HEK293 (cell line): ENCODE measurements at regions not wholly inside any gene's neighbourhood (a gene's known extent, or its start where the extent isn't known, plus 50 kb on each side); places are given as distances from the start of the nearest gene placed in this dataset.

Experiments used
- CTCF ChIA-PET: fragments of 350-600 bp; formaldehyde crosslinking; extraction: SDS; loops from one replicate; lab custom pipeline; 2021; ENCODE audit warnings: antibody characterized with exemption; lab: Yijun Ruan, JAX
- POLR2A ChIA-PET: fragments of 300-600 bp; formaldehyde crosslinking; extraction: SDS; loops from one replicate; lab custom pipeline; 2020; ENCODE audit warnings: antibody characterized with exemption, inconsistent platforms; lab: Yijun Ruan, JAX
- H3K27ac ChIP-seq: fragments of 200-500 bp; sonication (Bioruptor generic); 2 replicates; pipeline ENCODE4 v1.5.1; 2014; ENCODE audit warnings: low read depth, low read length, control low read depth, inconsistent platforms; ENCODE audit errors: extremely low read depth
- H3K36me3 ChIP-seq, 2 experiments: fragments of 200-500 bp in 1 of 2; sonication (Bioruptor generic) in 1 of 2; 1 replicate in 1 of 2; 2 replicates in 1 of 2; pipeline ENCODE4 v1.5.1; 2014 to 2017; ENCODE audit warnings: inconsistent platforms in 2 of 2, low read length in 2 of 2; ENCODE audit not compliant: control insufficient read depth in 2 of 2, insufficient read depth in 1 of 2
- H3K4me1 ChIP-seq: fragments of 200-500 bp; sonication (Bioruptor generic); 2 replicates; pipeline ENCODE4 v1.5.1; 2014; ENCODE audit warnings: mild to moderate bottlenecking, low read length, inconsistent platforms; ENCODE audit not compliant: control insufficient read depth, insufficient read depth
- H3K4me3 ChIP-seq: 2 replicates; pipeline ENCODE4 v1.5.1; 2011; ENCODE audit warnings: low read depth, mild to moderate bottlenecking, control low read depth, low read length, moderate library complexity
- H3K9me3 ChIP-seq: fragments of 200-500 bp; sonication (Bioruptor generic); 2 replicates; pipeline ENCODE4 v1.5.1; 2014; ENCODE audit warnings: low read depth, low read length, inconsistent platforms; ENCODE audit not compliant: control insufficient read depth, insufficient read depth
- EGR2 ChIP-seq: fragments of 450-650 bp; formaldehyde crosslinking; IDR thresholded peaks from 2 replicates; pipeline ENCODE4 v1.5.1; 2016; ENCODE audit warnings: low read depth, missing biosample characterization, missing genetic modification characterization
- MYNN ChIP-seq: fragments of 450-650 bp; formaldehyde crosslinking; IDR thresholded peaks from 2 replicates; pipeline ENCODE4 v1.5.1; 2016; ENCODE audit warnings: missing biosample characterization, missing genetic modification characterization, borderline replicate concordance
- MZF1 ChIP-seq: fragments of 450-650 bp; formaldehyde crosslinking; IDR thresholded peaks from 2 replicates; pipeline ENCODE4 v1.5.1; 2017; ENCODE audit warnings: missing biosample characterization, missing genetic modification characterization, borderline replicate concordance
- ZFHX2 ChIP-seq: fragments of 450-650 bp; formaldehyde crosslinking; conservative IDR thresholded peaks from 2 replicates; pipeline ENCODE4 v1.5.1; 2016; ENCODE audit warnings: missing biosample characterization, missing genetic modification characterization
- ZFP41 ChIP-seq: fragments of 450-650 bp; formaldehyde crosslinking; IDR thresholded peaks from 2 replicates; pipeline ENCODE4 v1.5.1; 2016; ENCODE audit warnings: missing biosample characterization, missing genetic modification characterization, borderline replicate concordance
- ZNF391 ChIP-seq: fragments of 450-650 bp; formaldehyde crosslinking; IDR thresholded peaks from 2 replicates; pipeline ENCODE4 v1.5.1; 2016; ENCODE audit warnings: low read depth, missing biosample characterization, missing genetic modification characterization, borderline replicate concordance
- ZNF416 ChIP-seq: fragments of 450-650 bp; formaldehyde crosslinking; IDR thresholded peaks from 2 replicates; pipeline ENCODE4 v1.5.1; 2016; ENCODE audit warnings: missing biosample characterization, missing genetic modification characterization
- ZNF510 ChIP-seq: fragments of 450-650 bp; formaldehyde crosslinking; IDR thresholded peaks from 2 replicates; pipeline ENCODE4 v1.5.1; 2018; ENCODE audit warnings: mild to moderate bottlenecking, missing genetic modification characterization, missing biosample characterization; ENCODE audit not compliant: insufficient replicate concordance
- ZNF514 ChIP-seq: fragments of 450-650 bp; formaldehyde crosslinking; IDR thresholded peaks from 2 replicates; pipeline ENCODE4 v1.5.1; 2016; ENCODE audit warnings: missing biosample characterization, missing genetic modification characterization
- ZNF571 ChIP-seq: fragments of 450-650 bp; formaldehyde crosslinking; IDR thresholded peaks from 2 replicates; pipeline ENCODE4 v1.5.0; 2017; ENCODE audit warnings: missing biosample characterization, missing genetic modification characterization
- ZNF621 ChIP-seq: fragments of 450-650 bp; formaldehyde crosslinking; IDR thresholded peaks from 2 replicates; pipeline ENCODE4 v1.5.1; 2017; ENCODE audit warnings: missing biosample characterization, missing genetic modification characterization
- ZNF629 ChIP-seq: fragments of 450-650 bp; formaldehyde crosslinking; IDR thresholded peaks from 2 replicates; pipeline ENCODE4 v1.5.1; 2017; ENCODE audit warnings: missing biosample characterization, missing genetic modification characterization
- ZNF664 ChIP-seq: fragments of 450-650 bp; formaldehyde crosslinking; IDR thresholded peaks from 2 replicates; pipeline ENCODE4 v1.5.1; 2016; ENCODE audit warnings: missing biosample characterization, missing genetic modification characterization
- ZNF692 ChIP-seq: fragments of 450-650 bp; formaldehyde crosslinking; IDR thresholded peaks from 2 replicates; pipeline ENCODE4 v1.5.1; 2016; ENCODE audit warnings: missing biosample characterization, missing genetic modification characterization
- ZNF701 ChIP-seq: fragments of 450-650 bp; formaldehyde crosslinking; IDR thresholded peaks from 2 replicates; pipeline ENCODE4 v1.5.1; 2016; ENCODE audit warnings: missing biosample characterization, missing genetic modification characterization
- ZNF785 ChIP-seq: fragments of 450-650 bp; formaldehyde crosslinking; IDR thresholded peaks from 2 replicates; pipeline ENCODE4 v1.5.1; 2016; ENCODE audit warnings: missing biosample characterization, missing genetic modification characterization
- ZNF830 ChIP-seq: fragments of 450-650 bp; IDR thresholded peaks from 2 replicates; pipeline ENCODE4 v1.5.0; 2018; ENCODE audit warnings: missing biosample characterization, missing genetic modification characterization, low read depth, mild to moderate bottlenecking, moderate library complexity
- TF ChIP-seq, protein P1 (sequence below): fragments of 450-650 bp; formaldehyde crosslinking; IDR thresholded peaks from 2 replicates; pipeline ENCODE4 v1.5.1; 2016; ENCODE audit warnings: missing biosample characterization, missing genetic modification characterization
- TF ChIP-seq, protein P2 (sequence below): fragments of 450-650 bp; formaldehyde crosslinking; IDR thresholded peaks from 2 replicates; pipeline ENCODE4 v1.5.1; 2016; ENCODE audit warnings: missing biosample characterization, missing genetic modification characterization
- TF ChIP-seq, protein P3 (sequence below): fragments of 450-650 bp; formaldehyde crosslinking; IDR thresholded peaks from 2 replicates; pipeline ENCODE4 v1.5.1; 2017; ENCODE audit warnings: missing biosample characterization, missing genetic modification characterization
- TF ChIP-seq, protein P4 (sequence below): fragments of 450-650 bp; IDR thresholded peaks from 2 replicates; pipeline ENCODE4 v1.5.1; 2018; ENCODE audit warnings: missing biosample characterization, missing genetic modification characterization
- TF ChIP-seq, protein P5 (sequence below): fragments of 450-650 bp; formaldehyde crosslinking; IDR thresholded peaks from 2 replicates; pipeline ENCODE4 v1.5.1; 2016; ENCODE audit warnings: missing biosample characterization, missing genetic modification characterization

DNA sequence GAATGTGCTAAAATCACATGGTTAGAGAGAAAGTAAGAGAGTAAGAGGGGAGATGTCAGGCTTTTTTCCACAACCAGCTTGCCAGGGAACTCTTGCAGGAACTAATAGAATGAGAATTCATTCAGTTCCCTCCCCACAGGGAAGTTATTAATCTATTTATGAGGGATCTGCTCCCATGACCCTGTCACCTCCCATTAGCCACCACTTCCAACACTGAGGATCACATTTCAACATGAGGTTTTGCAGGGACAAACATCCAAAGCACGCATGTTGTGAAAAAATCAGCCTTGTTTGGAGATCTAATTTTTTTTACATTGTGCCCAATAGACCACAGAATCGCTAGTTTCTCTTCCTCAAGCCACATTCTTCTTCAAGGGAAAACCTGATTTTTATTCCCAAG, 904.0 kb downstream of the TBL1XR1 start:
- H3K9me3 ChIP-seq = no peaks in the 10 kb centered on the region
- ChIA-PET POLR2A (no interaction called here), CTCF (no interaction called here)
- no peaks in the 10 kb centered on the region for H3K4me1 ChIP-seq
- no peak overlapping the region for H3K27ac ChIP-seq
- H3K36me3 ChIP-seq = no peaks in the 10 kb centered on the region
- no peak overlapping the region for H3K4me3 ChIP-seq
- TF ChIP-seq ZFP41 (tag by site-specific recombination) (no peak), ZNF416 (no peak), ZNF692 (tag by site-specific recombination) (no peak)
- TF ChIP-seq, protein P1, sequence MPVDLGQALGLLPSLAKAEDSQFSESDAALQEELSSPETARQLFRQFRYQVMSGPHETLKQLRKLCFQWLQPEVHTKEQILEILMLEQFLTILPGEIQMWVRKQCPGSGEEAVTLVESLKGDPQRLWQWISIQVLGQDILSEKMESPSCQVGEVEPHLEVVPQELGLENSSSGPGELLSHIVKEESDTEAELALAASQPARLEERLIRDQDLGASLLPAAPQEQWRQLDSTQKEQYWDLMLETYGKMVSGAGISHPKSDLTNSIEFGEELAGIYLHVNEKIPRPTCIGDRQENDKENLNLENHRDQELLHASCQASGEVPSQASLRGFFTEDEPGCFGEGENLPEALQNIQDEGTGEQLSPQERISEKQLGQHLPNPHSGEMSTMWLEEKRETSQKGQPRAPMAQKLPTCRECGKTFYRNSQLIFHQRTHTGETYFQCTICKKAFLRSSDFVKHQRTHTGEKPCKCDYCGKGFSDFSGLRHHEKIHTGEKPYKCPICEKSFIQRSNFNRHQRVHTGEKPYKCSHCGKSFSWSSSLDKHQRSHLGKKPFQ = no peak
- TF ChIP-seq, protein P2, sequence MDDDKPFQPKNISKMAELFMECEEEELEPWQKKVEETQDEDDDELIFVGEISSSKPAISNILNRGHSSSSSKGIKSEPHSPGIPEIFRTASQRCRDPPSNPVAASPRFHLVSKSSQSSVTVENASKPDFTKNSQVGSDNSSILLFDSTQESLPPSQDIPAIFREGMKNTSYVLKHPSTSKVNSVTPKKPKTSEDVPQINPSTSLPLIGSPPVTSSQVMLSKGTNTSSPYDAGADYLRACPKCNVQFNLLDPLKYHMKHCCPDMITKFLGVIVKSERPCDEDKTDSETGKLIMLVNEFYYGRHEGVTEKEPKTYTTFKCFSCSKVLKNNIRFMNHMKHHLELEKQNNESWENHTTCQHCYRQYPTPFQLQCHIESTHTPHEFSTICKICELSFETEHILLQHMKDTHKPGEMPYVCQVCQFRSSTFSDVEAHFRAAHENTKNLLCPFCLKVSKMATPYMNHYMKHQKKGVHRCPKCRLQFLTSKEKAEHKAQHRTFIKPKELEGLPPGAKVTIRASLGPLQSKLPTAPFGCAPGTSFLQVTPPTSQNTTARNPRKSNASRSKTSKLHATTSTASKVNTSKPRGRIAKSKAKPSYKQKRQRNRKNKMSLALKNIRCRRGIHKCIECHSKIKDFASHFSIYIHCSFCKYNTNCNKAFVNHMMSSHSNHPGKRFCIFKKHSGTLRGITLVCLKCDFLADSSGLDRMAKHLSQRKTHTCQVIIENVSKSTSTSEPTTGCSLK (tag by site-specific recombination) = no peak
- TF ChIP-seq, protein P3, sequence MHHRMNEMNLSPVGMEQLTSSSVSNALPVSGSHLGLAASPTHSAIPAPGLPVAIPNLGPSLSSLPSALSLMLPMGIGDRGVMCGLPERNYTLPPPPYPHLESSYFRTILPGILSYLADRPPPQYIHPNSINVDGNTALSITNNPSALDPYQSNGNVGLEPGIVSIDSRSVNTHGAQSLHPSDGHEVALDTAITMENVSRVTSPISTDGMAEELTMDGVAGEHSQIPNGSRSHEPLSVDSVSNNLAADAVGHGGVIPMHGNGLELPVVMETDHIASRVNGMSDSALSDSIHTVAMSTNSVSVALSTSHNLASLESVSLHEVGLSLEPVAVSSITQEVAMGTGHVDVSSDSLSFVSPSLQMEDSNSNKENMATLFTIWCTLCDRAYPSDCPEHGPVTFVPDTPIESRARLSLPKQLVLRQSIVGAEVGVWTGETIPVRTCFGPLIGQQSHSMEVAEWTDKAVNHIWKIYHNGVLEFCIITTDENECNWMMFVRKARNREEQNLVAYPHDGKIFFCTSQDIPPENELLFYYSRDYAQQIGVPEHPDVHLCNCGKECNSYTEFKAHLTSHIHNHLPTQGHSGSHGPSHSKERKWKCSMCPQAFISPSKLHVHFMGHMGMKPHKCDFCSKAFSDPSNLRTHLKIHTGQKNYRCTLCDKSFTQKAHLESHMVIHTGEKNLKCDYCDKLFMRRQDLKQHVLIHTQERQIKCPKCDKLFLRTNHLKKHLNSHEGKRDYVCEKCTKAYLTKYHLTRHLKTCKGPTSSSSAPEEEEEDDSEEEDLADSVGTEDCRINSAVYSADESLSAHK (tag by site-specific recombination) = no peak

DNA sequence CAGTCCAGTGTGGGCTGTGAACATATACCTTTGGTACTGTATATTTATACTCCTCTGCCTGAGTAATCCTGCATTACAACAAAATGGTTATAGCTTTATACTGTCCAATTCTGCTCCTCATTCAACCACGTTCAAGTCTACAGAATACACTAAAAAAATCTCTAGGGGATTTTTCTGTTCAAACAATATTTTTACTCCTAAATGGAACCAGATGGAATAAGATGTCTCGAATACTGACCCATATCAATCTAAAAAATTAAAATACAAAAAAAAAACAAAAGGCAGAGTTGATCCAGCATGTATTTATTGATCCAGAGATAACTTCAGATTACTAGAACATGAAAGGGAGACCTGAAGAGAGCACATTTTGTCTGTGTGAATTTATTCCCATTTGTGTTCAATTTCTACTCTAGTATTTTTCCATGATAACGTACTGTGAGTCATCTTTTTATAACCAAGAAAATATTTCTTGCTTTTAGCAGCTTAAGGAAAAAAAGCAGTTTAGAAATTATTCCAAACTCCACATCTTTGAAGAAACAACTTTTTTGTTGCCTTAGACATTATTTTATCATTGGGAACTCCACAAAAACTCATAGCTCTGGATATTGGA, 910.7 kb downstream of the TBL1XR1 start:
- H3K9me3 ChIP-seq = no peaks in the 10 kb centered on the region
- POLR2A ChIA-PET = no interaction called here
- CTCF ChIA-PET = interaction anchor here (0.5 kb wide), 1 partner anchor 229 kb away, joined by 3 read pairs; no protein-coding TSS in a partner anchor
- no peaks in the 10 kb centered on the region for H3K4me1 ChIP-seq
- H3K27ac ChIP-seq = no peak overlapping the region
- H3K4me3 ChIP-seq = no peak overlapping the region
- H3K36me3 ChIP-seq = no peaks in the 10 kb centered on the region
- TF ChIP-seq MZF1 (tag by site-specific recombination) (no peak), ZNF664 (tag by site-specific recombination) (no peak), ZNF629 (no peak), ZNF621 (tag by site-specific recombination) (no peak), ZNF785 (tag by site-specific recombination) (no peak), MYNN (no peak), ZNF391 (tag by site-specific recombination) (no peak), ZNF514 (no peak), ZFHX2 (tag by site-specific recombination) (no peak), ZNF830 (tag by site-specific recombination) (no peak), ZNF701 (tag by site-specific recombination) (no peak), ZNF571 (no peak), ZNF510 (tag by site-specific recombination) (no peak), EGR2 (tag by site-specific recombination) (no peak)
- TF ChIP-seq, protein P4, sequence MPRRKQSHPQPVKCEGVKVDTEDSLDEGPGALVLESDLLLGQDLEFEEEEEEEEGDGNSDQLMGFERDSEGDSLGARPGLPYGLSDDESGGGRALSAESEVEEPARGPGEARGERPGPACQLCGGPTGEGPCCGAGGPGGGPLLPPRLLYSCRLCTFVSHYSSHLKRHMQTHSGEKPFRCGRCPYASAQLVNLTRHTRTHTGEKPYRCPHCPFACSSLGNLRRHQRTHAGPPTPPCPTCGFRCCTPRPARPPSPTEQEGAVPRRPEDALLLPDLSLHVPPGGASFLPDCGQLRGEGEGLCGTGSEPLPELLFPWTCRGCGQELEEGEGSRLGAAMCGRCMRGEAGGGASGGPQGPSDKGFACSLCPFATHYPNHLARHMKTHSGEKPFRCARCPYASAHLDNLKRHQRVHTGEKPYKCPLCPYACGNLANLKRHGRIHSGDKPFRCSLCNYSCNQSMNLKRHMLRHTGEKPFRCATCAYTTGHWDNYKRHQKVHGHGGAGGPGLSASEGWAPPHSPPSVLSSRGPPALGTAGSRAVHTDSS (tag by site-specific recombination) = no peak
- TF ChIP-seq, protein P5, sequence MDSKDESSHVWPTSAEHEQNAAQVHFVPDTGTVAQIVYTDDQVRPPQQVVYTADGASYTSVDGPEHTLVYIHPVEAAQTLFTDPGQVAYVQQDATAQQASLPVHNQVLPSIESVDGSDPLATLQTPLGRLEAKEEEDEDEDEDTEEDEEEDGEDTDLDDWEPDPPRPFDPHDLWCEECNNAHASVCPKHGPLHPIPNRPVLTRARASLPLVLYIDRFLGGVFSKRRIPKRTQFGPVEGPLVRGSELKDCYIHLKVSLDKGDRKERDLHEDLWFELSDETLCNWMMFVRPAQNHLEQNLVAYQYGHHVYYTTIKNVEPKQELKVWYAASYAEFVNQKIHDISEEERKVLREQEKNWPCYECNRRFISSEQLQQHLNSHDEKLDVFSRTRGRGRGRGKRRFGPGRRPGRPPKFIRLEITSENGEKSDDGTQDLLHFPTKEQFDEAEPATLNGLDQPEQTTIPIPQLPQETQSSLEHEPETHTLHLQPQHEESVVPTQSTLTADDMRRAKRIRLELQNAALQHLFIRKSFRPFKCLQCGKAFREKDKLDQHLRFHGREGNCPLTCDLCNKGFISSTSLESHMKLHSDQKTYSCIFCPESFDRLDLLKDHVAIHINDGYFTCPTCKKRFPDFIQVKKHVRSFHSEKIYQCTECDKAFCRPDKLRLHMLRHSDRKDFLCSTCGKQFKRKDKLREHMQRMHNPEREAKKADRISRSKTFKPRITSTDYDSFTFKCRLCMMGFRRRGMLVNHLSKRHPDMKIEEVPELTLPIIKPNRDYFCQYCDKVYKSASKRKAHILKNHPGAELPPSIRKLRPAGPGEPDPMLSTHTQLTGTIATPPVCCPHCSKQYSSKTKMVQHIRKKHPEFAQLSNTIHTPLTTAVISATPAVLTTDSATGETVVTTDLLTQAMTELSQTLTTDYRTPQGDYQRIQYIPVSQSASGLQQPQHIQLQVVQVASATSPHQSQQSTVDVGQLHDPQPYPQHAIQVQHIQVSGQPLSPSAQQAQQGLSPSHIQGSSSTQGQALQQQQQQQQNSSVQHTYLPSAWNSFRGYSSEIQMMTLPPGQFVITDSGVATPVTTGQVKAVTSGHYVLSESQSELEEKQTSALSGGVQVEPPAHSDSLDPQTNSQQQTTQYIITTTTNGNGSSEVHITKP (tag by site-specific recombination) = no peak
